Anterior cingulate cortex (tissue), 58 donors: ENCODE measurements at regions not wholly inside any gene's neighbourhood (a gene's known extent, or its start where the extent isn't known, plus 50 kb on each side); places are given as distances from the start of the nearest gene placed in this dataset.
A peak's percentile ranks its signal among the peaks of the same experiment; 100 is the strongest.

Source experiments
- DNase-seq, 58 donors: peaks; one replicate each; lab custom pipeline; 2025; lab: John Stamatoyannopoulos, UW

DNA sequence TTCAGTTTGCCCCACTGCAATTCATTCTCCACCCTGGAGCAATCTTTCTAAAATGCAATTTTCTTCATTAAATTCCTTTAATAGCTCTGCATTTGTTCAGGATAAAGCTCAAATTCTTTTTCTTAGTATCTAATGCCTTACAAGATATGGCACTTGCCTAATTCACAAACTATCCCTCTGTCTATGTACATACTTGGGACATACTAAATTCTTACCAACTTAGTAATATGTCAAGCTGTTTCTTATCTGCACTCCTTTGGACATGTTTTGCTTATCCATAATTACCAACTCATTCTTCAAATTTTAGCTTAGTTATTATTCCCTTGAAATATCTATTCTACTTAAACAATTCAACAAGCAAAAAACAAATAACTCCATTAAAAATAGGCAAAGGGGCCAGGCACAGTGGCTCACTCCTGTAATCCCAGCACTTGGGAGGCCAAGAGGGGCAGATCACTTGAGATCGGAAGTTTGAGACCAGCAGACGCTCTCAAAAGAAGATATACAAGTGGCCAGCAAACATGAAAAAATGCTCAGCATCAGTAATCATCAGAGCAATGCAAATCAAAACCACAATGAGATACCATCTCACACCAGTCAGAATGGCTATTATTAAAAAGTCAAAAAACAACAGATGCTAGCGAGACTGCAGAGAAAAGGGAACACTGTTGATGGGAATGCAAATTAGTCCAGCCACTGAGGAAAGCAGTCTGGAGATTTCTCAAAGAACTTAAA is 96.9 kb downstream of the FAM76B start:
- no peak for DNase-seq

DNA sequence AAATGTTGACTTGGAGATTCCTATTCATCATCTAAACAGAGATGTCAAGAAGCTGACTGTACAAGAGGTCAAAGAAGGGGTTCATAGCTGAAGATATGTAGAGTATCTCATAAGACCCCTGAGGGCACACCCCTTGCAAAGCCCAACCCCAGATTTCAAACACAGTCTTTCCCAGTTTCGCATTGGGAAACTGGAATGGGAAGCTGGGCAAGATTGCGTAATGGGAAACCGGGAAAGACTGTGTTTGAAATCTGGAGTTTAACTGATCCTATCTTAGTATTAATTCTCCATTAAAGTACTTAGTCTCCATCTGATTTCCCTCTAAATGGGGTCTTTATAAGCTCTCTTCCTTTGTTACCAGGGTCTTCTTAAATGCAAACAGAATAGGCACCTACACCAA is 99.5 kb downstream of the FAM76B start:
- DNase-seq, result no peak

DNA sequence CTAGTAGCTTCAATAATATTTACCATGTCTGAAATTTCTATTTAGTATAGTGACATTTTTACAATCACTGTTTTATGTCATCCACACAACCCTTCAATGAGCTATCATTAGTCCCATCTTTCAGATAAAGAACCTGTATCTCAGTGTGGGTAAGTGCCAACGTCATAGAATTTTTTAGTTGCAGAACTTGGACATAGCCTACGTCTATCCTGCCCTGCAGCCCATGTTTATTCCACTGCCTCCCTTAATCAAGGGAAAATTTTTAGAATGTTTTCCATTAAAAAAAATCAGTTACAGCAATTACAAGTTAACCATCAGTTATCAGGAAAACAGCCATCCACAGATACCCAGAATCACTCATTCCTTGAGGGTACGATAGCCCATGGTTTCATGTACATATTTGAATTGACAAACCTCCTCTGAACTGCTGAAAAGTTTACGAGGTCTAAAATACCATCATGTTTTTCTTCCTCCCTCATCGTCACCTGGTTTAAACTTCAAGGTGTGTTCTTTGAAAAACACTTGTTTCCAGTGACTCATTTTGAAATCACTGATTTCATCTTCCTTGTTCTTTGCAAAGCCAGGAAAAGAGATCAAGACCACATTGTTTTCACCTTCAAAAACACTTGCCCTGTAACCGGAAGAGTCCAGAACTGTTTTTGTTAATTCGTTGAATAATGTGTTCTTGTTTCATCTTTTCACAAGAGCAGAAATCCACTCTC is 100.9 kb downstream of the FAM76B start:
- no peak for DNase-seq

GRCh38 chr11:95688015-95688414 is 101.6 kb downstream of the FAM76B start:
- DNase-seq, result no peak

- no peak for DNase-seq
Measured at GRCh38 chr11:95686265-95686664, 103.3 kb downstream of the FAM76B start.

DNA sequence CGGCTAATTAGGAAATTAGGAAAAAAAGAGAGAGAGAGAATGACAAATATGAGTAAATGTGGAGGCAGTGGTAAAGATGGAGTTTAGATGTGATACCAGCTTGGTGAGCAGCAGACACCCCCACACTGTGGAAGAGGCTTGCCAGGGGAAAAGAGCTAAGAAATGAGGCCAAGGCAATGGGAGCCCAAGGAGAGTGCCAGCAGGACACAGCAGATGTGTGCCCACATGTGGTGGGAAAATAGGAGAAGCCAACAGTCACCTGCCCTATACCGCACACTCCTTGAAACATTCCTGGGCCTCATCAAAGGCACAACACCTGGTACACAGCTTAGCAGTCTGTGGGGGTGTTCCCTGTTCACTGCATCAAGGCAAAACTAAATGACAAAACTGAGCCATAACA is 104.9 kb downstream of the FAM76B start:
- peak in 11 of 58 donors; percentile 7 to 53 (median 23) for DNase-seq

GRCh38 chr11:95684170-95684569 is 105.4 kb downstream of the FAM76B start:
- DNase-seq, result no peak

- DNase-seq, result no peak
Measured at GRCh38 chr11:95682552-95682951, 107.0 kb downstream of the FAM76B start.

DNA sequence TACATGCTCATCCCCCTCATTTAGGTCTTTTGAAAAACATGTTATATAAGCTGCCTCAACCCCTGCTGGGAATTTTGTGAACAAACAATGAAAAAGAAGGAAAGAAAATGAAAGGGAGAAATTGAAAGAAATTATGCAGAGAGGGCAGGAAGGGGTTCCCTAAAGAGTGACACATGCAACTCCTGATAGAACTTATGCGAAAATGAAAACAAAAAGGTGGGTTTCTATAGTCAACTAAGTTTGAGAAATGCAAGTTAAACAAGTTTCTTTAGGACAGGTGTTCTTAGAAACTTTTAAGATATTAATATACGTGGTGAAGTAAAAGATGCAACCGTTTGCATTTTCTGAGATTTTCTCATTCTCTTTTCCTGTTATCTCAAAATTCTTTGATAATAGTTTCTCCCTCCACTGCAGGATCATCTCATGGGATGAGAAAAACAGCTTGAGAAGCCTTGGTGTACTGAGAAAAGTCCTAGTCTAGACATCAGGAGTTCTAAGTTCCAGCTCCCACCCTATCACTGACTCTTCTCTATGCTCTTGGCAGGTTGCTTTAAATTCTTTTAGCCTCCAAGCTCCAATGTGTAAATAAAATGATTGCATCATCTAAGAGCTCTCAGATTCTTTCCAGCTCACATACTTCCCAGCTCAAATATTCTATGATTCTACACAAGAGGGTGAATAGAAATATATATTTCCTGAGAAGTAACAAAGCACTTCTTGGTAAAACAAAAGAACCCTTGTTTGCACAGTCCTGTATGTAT is 109.2 kb downstream of the FAM76B start:
- DNase-seq, result no peak

GRCh38 chr11:95678988-95679387 is 110.6 kb downstream of the FAM76B start:
- DNase-seq, result no peak

GRCh38 chr11:95676308-95676707 is 113.3 kb downstream of the FAM76B start:
- DNase-seq, result no peak

DNA sequence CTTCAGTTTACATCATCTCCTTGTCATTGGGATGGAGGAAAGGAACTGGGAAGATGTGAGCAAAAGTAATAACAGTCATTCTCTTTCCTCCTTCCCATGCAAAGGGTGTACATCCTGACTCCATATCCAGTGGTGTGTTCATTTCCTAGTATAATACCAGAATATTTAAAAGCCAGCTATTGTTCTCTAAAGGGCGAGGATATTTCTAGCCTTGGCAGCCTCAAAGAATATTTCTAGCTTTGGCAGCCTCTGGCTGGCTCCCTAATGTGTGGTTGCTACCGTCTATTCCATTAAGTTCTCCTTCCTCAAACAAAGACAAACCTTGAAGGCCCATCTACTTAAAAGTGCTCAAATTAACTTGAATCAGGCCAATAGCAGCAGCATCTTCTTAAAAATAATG is 114.0 kb downstream of the FAM76B start:
- DNase-seq, result no peak

DNA sequence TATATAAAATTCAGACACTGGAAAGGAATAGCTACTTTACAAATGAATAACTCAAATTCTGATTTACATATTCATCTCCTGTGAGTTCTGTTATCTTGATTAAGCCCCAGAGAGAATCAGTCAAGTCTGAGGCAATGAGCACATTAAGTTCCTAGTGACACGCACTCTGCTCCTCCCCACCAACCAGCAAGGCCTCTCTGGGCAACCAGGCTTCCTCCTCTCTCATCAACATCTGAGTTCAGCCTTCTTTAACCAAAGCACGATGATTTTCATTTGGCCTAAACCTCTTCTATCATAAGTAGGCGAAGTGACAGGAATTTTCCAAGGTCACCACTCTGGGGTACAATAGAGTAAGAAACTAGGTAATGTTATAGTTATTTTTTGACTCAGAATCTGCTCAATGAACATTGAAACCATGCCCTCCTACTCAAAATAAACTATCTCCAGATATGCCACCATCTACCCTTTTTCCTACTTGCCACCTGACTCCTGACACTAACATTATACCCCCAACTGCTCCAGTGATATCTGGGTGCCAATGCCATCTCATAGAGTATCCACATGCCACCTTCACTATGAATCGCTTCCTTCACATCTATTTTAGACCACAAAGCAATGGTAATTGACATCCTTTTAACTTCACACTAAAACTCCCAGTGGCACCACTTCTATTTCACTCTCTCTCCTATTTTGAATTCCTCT is 114.8 kb downstream of the FAM76B start:
- no peak for DNase-seq

DNA sequence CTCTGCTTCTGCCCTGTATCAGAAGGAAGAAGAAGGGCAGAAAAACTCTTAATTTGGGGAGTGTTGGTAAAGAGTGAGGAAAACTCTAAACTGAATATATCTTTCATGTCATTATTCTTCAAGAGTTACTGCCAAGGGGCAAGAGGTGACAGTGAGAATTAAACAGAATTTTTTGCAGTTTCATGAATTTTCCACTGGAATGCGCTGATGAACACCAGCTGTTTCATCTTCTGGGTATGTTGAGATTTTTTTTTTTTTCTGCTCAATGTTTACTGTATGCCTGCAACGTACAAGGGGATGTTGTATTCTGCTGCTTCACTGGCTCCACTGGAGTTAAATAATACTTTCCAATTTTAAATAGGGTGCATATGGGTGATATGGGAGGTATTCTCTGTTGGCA is 117.8 kb downstream of the FAM76B start:
- DNase-seq, result no peak

DNA sequence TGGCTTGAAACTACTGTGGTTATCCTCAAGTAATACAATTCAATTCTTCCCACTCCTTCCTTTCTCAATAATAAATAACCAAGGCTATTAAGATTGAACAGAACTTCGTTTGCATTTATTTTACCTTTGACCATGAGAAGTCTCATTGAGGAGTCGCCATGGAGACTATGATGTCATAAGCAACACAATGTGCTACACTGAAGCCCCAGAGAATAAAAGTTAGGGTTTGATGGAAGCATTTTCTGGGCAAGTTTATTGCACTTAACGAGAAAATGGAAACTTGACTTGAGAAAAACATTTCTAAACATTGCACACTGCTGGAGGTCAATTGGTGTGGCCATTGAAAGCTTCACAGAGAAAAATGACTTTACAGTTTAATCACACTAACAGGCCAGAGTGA is 121.5 kb downstream of the FAM76B start:
- DNase-seq, result no peak

DNA sequence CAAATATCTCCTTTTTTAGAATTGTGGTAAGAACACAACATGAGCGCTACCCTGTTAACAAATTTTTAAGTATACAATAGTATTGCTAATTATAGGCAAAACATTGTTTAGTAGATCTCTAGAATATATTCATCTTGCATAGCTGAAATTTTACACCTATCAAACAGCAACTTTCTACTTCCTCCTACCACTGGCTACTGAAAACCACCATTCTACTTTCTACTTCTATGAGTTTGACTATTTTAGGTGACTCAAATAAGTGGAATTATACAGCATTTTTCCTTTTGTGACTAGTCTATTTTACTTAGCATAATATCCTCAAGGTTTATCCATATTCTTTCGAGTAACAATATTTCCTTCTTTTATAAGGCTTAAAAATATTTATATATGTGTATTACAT is 128.4 kb downstream of the FAM76B start:
- no peak for DNase-seq

DNA sequence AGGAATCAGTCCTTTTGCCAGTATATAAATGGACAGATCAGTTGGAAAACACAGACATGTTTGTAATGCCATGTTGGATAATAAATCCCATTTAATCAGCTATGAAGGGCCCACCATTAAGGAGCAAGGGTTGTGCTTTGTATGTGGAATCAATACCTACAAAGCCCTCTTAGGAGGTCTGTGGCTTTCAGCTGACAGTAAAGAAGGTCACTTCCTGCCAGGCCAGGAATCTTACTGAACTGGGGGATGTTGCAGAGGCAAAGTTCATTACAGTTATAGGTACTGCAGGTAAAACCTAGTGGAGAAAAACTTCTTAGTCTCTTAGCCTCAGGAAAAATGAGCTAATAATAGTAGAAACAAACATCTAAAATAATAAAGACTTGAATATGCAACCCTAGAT is 129.5 kb downstream of the FAM76B start:
- DNase-seq, result no peak

DNA sequence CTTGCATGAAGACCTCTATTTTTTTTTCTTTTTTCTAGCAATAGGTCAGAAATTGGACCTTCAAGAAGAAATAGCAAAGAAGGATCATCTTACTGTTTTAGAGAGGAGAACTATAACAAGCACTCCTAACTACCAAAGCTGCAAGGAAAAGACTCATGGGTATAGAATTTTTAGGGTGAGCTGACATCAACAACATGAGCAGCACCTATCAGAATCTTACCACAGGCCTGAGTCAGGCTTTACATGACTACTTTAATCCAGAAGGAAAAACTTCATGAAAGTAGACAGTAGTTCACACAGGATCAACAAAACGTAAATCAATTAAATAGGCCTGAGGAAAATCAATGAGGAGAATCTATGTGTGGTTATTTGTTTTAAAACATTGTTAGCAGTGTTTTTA is 130.5 kb downstream of the FAM76B start:
- no peak for DNase-seq

DNA sequence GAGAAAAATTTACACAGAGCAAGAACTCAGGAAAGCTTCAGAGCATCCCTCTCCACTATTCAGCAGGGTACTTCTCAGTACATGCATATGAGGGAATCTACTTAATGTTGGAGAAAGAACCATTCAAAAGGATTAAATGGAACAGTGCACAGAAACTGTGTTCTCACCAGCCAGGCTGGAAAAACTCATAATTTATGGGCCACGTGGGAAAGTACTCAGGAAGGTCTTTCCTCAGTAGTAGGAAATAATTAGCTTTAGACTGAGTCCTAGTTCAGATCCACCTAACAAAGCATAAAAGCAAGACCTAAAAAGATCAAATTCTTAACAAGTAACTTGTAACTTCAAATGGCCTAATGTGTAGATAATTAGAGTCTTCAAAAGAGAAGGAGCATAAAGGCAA is 134.0 kb downstream of the FAM76B start:
- no peak for DNase-seq

- no peak for DNase-seq
Measured at GRCh38 chr11:95653680-95654079, 135.9 kb downstream of the FAM76B start.

DNA sequence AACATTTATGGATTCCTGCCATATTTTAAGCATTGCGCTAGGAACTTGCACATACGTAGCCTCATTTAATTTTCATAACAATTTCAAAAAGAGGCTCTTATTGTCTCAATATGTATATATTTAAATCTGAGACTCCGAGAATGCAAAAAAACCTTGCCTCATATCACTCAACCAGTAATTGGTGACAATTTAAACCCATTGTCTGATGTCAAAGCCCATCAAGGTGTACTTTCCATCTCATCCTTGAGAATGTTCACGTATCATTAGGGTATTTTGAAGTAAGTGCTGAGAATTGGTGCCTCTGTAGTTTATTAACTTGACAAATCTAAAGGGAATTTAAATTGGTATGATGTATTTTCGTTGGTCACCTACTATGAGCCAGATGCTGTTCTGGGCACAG is 136.5 kb downstream of the FAM76B start:
- DNase-seq, result no peak
